ENCODE measurements at regions not wholly inside any gene's neighbourhood (a gene's known extent, or its start where the extent isn't known, plus 50 kb on each side); places are given as distances from the start of the nearest gene placed in this dataset.

DNA sequence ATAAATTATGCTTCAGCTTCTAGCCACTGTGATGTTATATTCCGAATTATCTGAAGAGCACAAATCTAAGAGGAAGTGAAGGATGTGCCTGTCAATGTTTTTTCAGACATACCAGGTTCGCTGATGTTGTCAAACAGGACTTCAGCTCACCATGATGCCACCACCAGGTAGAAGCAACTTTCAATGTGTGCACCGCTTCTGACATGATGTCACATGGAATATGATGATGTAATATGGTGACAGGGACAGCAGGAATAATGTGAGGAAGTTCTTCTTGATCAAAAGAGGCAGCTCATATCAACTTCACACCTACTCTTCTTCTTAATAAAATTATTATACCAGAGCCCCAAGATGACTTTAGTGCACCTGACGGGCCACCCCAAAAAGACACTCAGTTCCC is 893.2 kb downstream of the BCL11A start:
- Mint-ChIP-seq H3K9me3 (peaks cover 0 to 2% (median 0%) of the 10 kb centered on the region in 11 donors), H3K36me3 (no peaks in the 10 kb centered on the region), H3K4me1 (no peaks in the 10 kb centered on the region), H3K27ac (no peak overlapping the region), H3K4me3 (no peak overlapping the region), H3K27me3 (no peaks in the 10 kb centered on the region)
- Histone ChIP-seq H3K27me3 (ENCODE audit: control insufficient read depth in 2 of 2, insufficient read depth in 2 of 2, low read length in 2 of 2) (no peaks in the 10 kb centered on the region), H3K27ac (ENCODE audit: low read depth, low read length) (no peak overlapping the region), H3K9me3 (ENCODE audit: control insufficient read depth in 2 of 3, low read length in 3 of 3) (no peaks in the 10 kb centered on the region), H3K4me3 (ENCODE audit: low read length) (no peak overlapping the region), H3K36me3 (ENCODE audit: control insufficient read depth in 2 of 3, insufficient read depth in 3 of 3, low read length in 3 of 3) (no peaks in the 10 kb centered on the region), H3K4me1 (ENCODE audit: control insufficient read depth in 2 of 2, insufficient read depth in 2 of 2, low read length in 2 of 2) (no peaks in the 10 kb centered on the region)
- no peak for DNase-seq
- intact Hi-C loops (cut with micrococcal nuclease), result no loop called here
- CTCF ChIA-PET, result no interaction called here
- POLR2A ChIA-PET, result no interaction called here
- ATAC-seq, result no peak

DNA sequence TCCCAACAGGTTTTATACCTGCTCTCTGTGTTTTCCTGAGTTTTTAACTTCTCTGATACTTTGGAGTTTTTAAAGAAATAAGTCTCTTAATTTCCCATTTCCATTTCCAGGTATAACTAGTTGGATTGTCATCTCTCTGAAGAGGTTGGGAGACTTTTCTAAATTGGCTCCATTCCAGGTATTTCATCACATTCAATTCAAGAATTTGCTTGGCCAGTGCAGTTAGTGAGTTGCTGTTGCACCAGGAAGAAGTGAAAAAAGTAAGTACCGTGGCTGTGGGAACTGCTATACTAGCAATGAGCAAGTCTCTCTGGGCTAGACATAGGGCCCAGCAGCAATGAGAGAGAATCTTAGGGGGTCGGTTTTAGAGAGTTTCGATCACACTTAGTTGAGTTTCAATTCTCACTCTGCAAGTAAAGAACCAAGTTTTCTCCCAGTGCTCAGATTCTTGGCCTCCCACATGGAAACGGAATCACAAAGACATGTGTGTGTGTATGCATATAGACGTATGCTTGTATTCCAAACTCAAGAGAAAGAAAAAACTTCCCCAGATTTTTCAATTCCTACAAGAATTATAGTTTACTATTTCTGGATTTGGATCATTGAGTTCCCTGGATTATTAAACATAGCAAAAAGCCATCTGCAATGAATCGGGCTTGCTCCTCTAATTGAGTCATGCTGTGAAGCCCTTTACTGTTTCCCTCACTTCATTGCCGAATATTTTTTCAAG is 894.4 kb downstream of the BCL11A start:
- ATAC-seq, result no peak
- Histone ChIP-seq H3K4me1 (ENCODE audit: control insufficient read depth in 2 of 2, insufficient read depth in 2 of 2, low read length in 2 of 2) (no peaks in the 10 kb centered on the region), H3K9me3 (ENCODE audit: control insufficient read depth in 2 of 3, low read length in 3 of 3) (no peaks in the 10 kb centered on the region), H3K4me3 (ENCODE audit: low read length) (no peak overlapping the region), H3K27me3 (ENCODE audit: control insufficient read depth in 2 of 2, insufficient read depth in 2 of 2, low read length in 2 of 2) (no peaks in the 10 kb centered on the region), H3K27ac (ENCODE audit: low read depth, low read length) (no peak overlapping the region), H3K36me3 (ENCODE audit: control insufficient read depth in 2 of 3, insufficient read depth in 3 of 3, low read length in 3 of 3) (no peaks in the 10 kb centered on the region)
- no peak for DNase-seq
- no peaks in the 10 kb centered on the region for H3K9me3 Mint-ChIP-seq
- intact Hi-C loops (cut with micrococcal nuclease), result no loop called here
- H3K27ac Mint-ChIP-seq, result no peak overlapping the region
- H3K36me3 Mint-ChIP-seq, result no peaks in the 10 kb centered on the region
- ChIA-PET CTCF (no interaction called here), POLR2A (no interaction called here)
- no peak overlapping the region for H3K4me3 Mint-ChIP-seq
- H3K27me3 Mint-ChIP-seq, result peaks cover 0 to 3% (median 0%) of the 10 kb centered on the region in 5 donors
- no peaks in the 10 kb centered on the region for H3K4me1 Mint-ChIP-seq

DNA sequence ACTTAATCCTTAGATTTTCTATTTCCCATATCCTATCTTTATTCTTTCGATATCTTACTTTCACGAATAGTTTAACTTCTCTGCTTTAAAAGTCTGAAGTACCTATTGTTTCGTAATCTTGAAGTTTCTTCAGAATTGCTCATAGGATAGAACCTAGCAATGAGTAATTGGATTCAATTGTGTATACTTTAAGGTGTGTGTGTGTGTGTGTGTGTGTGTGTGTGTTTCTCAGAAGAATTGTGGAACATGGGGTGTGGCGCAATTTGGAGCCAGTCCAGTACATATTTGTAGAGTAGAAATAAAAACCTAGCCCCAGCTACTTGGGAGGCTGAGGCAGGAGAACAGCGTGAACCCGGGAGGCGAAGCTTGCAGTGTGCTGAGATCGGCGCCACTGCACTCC is 897.6 kb downstream of the BCL11A start:
- no peak for ATAC-seq
- Histone ChIP-seq H3K27me3 (ENCODE audit: control insufficient read depth in 2 of 2, insufficient read depth in 2 of 2, low read length in 2 of 2) (no peaks in the 10 kb centered on the region), H3K27ac (ENCODE audit: low read depth, low read length) (no peak overlapping the region), H3K4me1 (ENCODE audit: control insufficient read depth in 2 of 2, insufficient read depth in 2 of 2, low read length in 2 of 2) (no peaks in the 10 kb centered on the region), H3K36me3 (ENCODE audit: control insufficient read depth in 2 of 3, insufficient read depth in 3 of 3, low read length in 3 of 3) (no peaks in the 10 kb centered on the region), H3K4me3 (ENCODE audit: low read length) (no peak overlapping the region), H3K9me3 (ENCODE audit: control insufficient read depth in 2 of 3, low read length in 3 of 3) (no peaks in the 10 kb centered on the region)
- no peak for DNase-seq
- ChIA-PET POLR2A (no interaction called here), CTCF (no interaction called here)
- Mint-ChIP-seq H3K9me3 (no peaks in the 10 kb centered on the region), H3K4me1 (no peaks in the 10 kb centered on the region), H3K4me3 (no peak overlapping the region), H3K27me3 (peaks cover 0 to 6% (median 0%) of the 10 kb centered on the region in 5 donors), H3K36me3 (no peaks in the 10 kb centered on the region), H3K27ac (peak overlapping the region in 1 of 9 donors; percentile 4)
- intact Hi-C loops (cut with micrococcal nuclease), result no loop called here

DNA sequence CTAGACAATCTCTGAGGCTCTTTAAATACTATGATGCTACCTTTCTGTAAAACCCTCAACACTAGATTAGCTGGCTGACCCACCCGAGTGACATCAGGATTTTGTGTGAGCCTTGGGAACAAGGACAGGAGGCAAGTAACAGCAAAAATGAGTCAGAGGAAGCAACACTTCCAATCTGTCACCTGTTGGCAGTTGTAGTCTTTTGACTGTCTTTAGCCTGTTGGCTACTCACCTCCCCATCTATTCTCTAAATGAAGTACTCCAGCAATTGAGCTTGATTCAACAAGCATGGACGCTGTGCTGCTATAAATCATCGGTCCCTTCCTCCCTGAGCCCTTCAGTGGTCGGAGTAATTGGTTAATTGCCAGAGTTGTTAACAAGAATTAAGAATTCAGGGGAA is 898.7 kb downstream of the BCL11A start:
- ATAC-seq (no peak), DNase-seq (no peak)
- Mint-ChIP-seq H3K4me1 (no peaks in the 10 kb centered on the region), H3K4me3 (no peak overlapping the region), H3K27ac (no peak overlapping the region), H3K9me3 (no peaks in the 10 kb centered on the region), H3K27me3 (peaks cover 0 to 6% (median 0%) of the 10 kb centered on the region in 5 donors), H3K36me3 (no peaks in the 10 kb centered on the region)
- H3K27ac ChIP-seq (ENCODE audit: low read depth, low read length), result no peak overlapping the region
- ChIA-PET CTCF (no interaction called here), POLR2A (no interaction called here)
- intact Hi-C loops (cut with micrococcal nuclease), result no loop called here
- H3K4me3 ChIP-seq (ENCODE audit: low read length), result no peak overlapping the region
- H3K27me3 ChIP-seq (ENCODE audit: control insufficient read depth in 2 of 2, insufficient read depth in 2 of 2, low read length in 2 of 2), result no peaks in the 10 kb centered on the region
- no peaks in the 10 kb centered on the region for H3K36me3 ChIP-seq (ENCODE audit: control insufficient read depth in 2 of 3, insufficient read depth in 3 of 3, low read length in 3 of 3)
- H3K9me3 ChIP-seq (ENCODE audit: control insufficient read depth in 2 of 3, low read length in 3 of 3), result no peaks in the 10 kb centered on the region
- no peaks in the 10 kb centered on the region for H3K4me1 ChIP-seq (ENCODE audit: control insufficient read depth in 2 of 2, insufficient read depth in 2 of 2, low read length in 2 of 2)

DNA sequence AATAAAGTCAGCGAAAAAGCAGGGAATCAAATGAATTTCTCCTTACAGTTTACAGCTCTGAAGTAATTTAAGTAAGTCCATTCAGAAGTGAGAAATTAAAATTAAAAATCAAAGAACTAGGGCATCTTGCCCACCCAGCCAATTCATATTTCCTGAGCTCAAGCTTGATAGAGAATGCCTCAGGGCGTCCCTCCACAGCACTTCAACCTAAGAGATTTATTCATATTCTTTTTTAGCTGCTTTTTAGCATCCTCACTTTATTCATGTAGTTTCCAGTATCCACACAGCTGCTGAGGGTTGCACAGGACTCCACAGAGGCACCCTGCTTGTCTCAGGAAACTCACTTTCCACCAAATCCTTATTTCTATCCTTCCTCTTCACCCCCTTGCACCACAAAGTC is 900.3 kb downstream of the BCL11A start:
- H3K36me3 Mint-ChIP-seq, result no peaks in the 10 kb centered on the region
- Histone ChIP-seq H3K9me3 (ENCODE audit: control insufficient read depth in 2 of 3, low read length in 3 of 3) (no peaks in the 10 kb centered on the region), H3K27ac (ENCODE audit: low read depth, low read length) (no peak overlapping the region), H3K36me3 (ENCODE audit: control insufficient read depth in 2 of 3, insufficient read depth in 3 of 3, low read length in 3 of 3) (no peaks in the 10 kb centered on the region), H3K27me3 (ENCODE audit: control insufficient read depth in 2 of 2, insufficient read depth in 2 of 2, low read length in 2 of 2) (no peaks in the 10 kb centered on the region), H3K4me3 (ENCODE audit: low read length) (no peak overlapping the region), H3K4me1 (ENCODE audit: control insufficient read depth in 2 of 2, insufficient read depth in 2 of 2, low read length in 2 of 2) (no peaks in the 10 kb centered on the region)
- no peaks in the 10 kb centered on the region for H3K4me1 Mint-ChIP-seq
- no peak overlapping the region for H3K4me3 Mint-ChIP-seq
- ATAC-seq, result no peak
- CTCF ChIA-PET, result no interaction called here
- no peaks in the 10 kb centered on the region for H3K9me3 Mint-ChIP-seq
- no peak for DNase-seq
- POLR2A ChIA-PET, result no interaction called here
- no peak overlapping the region for H3K27ac Mint-ChIP-seq
- peaks cover 0 to 6% (median 0%) of the 10 kb centered on the region in 5 donors for H3K27me3 Mint-ChIP-seq
- intact Hi-C loops (cut with micrococcal nuclease), result no loop called here

DNA sequence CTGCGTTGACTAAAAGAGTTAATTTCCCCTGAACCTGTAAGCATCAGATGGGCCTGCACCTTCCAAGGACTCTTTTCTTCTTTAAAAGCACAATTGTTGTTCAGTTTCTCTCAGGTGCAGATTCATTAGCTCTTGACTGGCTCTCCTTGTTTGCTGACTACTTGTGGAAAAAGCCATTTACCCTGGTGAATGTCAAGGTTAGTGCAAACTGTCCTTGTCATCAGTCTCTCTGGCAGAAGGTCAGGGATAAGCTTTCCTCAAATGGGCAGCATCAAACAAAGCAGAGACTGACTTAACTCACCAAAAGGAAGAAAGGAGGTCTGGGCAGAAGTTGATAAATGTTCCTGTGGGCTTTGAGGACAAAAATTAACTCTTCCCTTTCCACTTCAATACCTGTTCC is 922.7 kb downstream of the BCL11A start:
- no peak for DNase-seq
- peaks cover 0 to 11% (median 0%) of the 10 kb centered on the region in 11 donors for H3K9me3 Mint-ChIP-seq
- CTCF ChIA-PET, result no interaction called here
- intact Hi-C loops (cut with micrococcal nuclease), result no loop called here
- Histone ChIP-seq H3K27me3 (ENCODE audit: control insufficient read depth in 2 of 2, insufficient read depth in 2 of 2, low read length in 2 of 2) (no peaks in the 10 kb centered on the region), H3K9me3 (ENCODE audit: control insufficient read depth in 2 of 3, low read length in 3 of 3) (no peaks in the 10 kb centered on the region), H3K36me3 (ENCODE audit: control insufficient read depth in 2 of 3, insufficient read depth in 3 of 3, low read length in 3 of 3) (no peaks in the 10 kb centered on the region), H3K27ac (ENCODE audit: low read depth, low read length) (no peak overlapping the region), H3K4me3 (ENCODE audit: low read length) (no peak overlapping the region), H3K4me1 (ENCODE audit: control insufficient read depth in 2 of 2, insufficient read depth in 2 of 2, low read length in 2 of 2) (no peaks in the 10 kb centered on the region)
- H3K27ac Mint-ChIP-seq, result no peak overlapping the region
- no peak for ATAC-seq
- H3K4me3 Mint-ChIP-seq, result no peak overlapping the region
- H3K27me3 Mint-ChIP-seq, result peaks cover 0 to 6% (median 5%) of the 10 kb centered on the region in 5 donors
- no peaks in the 10 kb centered on the region for H3K36me3 Mint-ChIP-seq
- POLR2A ChIA-PET, result no interaction called here
- no peaks in the 10 kb centered on the region for H3K4me1 Mint-ChIP-seq

DNA sequence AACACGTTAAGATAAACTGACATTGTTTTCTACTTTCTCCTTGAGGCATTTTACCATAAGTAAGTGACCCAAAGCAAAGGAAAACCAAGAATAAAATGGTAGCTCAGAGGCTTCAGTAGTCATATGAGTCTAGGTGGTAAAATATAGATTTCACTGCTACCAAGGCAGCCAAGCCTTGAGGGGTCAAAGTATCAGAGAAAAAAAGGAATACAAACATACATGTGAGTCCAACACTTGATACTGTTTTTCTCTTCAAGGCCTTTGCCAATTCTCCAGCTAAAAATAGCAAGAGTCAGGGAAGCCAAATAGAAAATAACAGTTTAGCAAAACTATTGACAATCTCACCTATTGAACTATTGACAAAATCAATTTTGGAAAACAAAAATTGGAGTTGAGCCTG is 925.9 kb downstream of the BCL11A start:
- CTCF ChIA-PET, result no interaction called here
- H3K36me3 ChIP-seq (ENCODE audit: control insufficient read depth in 2 of 3, insufficient read depth in 3 of 3, low read length in 3 of 3), result no peaks in the 10 kb centered on the region
- H3K4me1 Mint-ChIP-seq, result no peaks in the 10 kb centered on the region
- DNase-seq, result no peak
- H3K9me3 ChIP-seq (ENCODE audit: control insufficient read depth in 2 of 3, low read length in 3 of 3), result no peaks in the 10 kb centered on the region
- H3K36me3 Mint-ChIP-seq, result no peaks in the 10 kb centered on the region
- H3K27ac ChIP-seq (ENCODE audit: low read depth, low read length), result no peak overlapping the region
- no peak for ATAC-seq
- H3K9me3 Mint-ChIP-seq, result peaks cover 0 to 11% (median 0%) of the 10 kb centered on the region in 11 donors
- intact Hi-C loops (cut with micrococcal nuclease), result no loop called here
- H3K27me3 Mint-ChIP-seq, result peaks cover 0 to 10% (median 0%) of the 10 kb centered on the region in 5 donors
- H3K4me1 ChIP-seq (ENCODE audit: control insufficient read depth in 2 of 2, insufficient read depth in 2 of 2, low read length in 2 of 2), result no peaks in the 10 kb centered on the region
- no peak overlapping the region for H3K27ac Mint-ChIP-seq
- no peaks in the 10 kb centered on the region for H3K27me3 ChIP-seq (ENCODE audit: control insufficient read depth in 2 of 2, insufficient read depth in 2 of 2, low read length in 2 of 2)
- no peak overlapping the region for H3K4me3 ChIP-seq (ENCODE audit: low read length)
- POLR2A ChIA-PET, result no interaction called here
- no peak overlapping the region for H3K4me3 Mint-ChIP-seq

Data from naive thymus-derived CD4-positive, alpha-beta T cell (primary cell).